ENCODE measurements at regions not wholly inside any gene's neighbourhood (a gene's known extent, or its start where the extent isn't known, plus 50 kb on each side); places are given as distances from the start of the nearest gene placed in this dataset.

- intact Hi-C loops (cut with DNase I; ENCODE audit: low total_unique reads), result no loop called here
- no peak for TF ChIP-seq POLR2A (IDR thresholded peaks at IDR 0.05)
- TF ChIP-seq, protein P1, sequence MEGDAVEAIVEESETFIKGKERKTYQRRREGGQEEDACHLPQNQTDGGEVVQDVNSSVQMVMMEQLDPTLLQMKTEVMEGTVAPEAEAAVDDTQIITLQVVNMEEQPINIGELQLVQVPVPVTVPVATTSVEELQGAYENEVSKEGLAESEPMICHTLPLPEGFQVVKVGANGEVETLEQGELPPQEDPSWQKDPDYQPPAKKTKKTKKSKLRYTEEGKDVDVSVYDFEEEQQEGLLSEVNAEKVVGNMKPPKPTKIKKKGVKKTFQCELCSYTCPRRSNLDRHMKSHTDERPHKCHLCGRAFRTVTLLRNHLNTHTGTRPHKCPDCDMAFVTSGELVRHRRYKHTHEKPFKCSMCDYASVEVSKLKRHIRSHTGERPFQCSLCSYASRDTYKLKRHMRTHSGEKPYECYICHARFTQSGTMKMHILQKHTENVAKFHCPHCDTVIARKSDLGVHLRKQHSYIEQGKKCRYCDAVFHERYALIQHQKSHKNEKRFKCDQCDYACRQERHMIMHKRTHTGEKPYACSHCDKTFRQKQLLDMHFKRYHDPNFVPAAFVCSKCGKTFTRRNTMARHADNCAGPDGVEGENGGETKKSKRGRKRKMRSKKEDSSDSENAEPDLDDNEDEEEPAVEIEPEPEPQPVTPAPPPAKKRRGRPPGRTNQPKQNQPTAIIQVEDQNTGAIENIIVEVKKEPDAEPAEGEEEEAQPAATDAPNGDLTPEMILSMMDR (IDR thresholded peaks at IDR 0.05), result no peak
These were observed 288.0 kb upstream of the ANKRD30A start for GRCh38 chr10:36837416-36837815.

DNA sequence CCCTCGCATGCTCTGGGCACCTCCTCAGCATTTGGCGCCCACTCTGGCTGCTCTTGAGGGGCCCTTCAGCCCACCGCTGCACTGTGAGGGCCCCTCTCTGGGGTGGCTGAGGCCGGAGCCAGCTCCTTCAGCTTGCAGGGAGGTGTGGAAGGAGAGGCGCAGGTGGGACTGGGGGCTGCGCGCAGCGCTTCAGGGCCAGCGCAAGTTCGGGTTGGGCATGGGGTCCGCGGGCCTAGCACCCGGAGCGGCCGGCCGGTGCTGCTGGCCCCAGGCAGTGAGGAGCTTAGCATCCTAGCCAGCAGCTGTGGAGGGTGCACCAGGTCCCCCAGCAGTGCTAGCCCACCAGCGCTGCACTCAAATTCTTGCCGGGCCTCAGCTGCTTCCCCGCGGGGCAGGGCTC is 305.6 kb upstream of the ANKRD30A start:
- no peak for TF ChIP-seq POLR2A (IDR thresholded peaks at IDR 0.05)
- TF ChIP-seq, protein P1 (IDR thresholded peaks at IDR 0.05), result no peak
- WGBS, 2 donors, result 93 to 94% methylated on average over 18 to 20 of the region's 20 CpGs
- intact Hi-C loops (cut with DNase I; ENCODE audit: low total_unique reads), result no loop called here
- DNase-seq (ENCODE audit: low spot score in 2 of 2), result no peak
- no peak overlapping the region for H3K4me3 ChIP-seq (ENCODE audit: low read depth, poor library complexity, severe bottlenecking)

More at GRCh38 chr10:36837416-36837815, 288.0 kb upstream of the ANKRD30A start:
- H3K4me3 ChIP-seq (ENCODE audit: low read depth, poor library complexity, severe bottlenecking), result no peak overlapping the region
- DNase-seq (ENCODE audit: low spot score in 2 of 2), result no peak

DNA sequence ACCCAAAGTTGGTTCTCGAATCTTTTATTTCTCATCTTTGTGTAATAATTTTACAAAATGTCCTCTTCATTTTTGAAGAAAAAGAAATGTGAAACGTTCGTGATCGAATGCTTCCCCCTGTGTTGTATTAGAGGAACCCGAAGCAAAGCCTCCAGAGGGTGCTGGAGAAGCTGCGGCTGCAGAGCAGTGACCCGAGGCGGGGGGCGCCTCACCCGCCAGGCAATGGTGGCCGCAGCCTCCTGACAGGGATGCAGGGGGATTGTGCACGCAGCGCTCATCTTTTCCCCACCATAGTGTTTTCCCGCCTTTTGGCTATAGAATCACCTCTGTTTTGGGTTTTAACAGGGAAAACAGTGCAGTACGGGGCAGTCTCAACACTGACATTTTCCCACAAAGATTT is 307.5 kb upstream of the ANKRD30A start:
- WGBS, 2 donors, result 91% methylated on average over 15 of the region's 15 CpGs
- no peak for DNase-seq (ENCODE audit: low spot score in 2 of 2)
- no peak overlapping the region for H3K4me3 ChIP-seq (ENCODE audit: low read depth, poor library complexity, severe bottlenecking)
- intact Hi-C loops (cut with DNase I; ENCODE audit: low total_unique reads), result no loop called here
- TF ChIP-seq POLR2A (IDR thresholded peaks at IDR 0.05), result no peak
- TF ChIP-seq, protein P1 (IDR thresholded peaks at IDR 0.05), result no peak

DNA sequence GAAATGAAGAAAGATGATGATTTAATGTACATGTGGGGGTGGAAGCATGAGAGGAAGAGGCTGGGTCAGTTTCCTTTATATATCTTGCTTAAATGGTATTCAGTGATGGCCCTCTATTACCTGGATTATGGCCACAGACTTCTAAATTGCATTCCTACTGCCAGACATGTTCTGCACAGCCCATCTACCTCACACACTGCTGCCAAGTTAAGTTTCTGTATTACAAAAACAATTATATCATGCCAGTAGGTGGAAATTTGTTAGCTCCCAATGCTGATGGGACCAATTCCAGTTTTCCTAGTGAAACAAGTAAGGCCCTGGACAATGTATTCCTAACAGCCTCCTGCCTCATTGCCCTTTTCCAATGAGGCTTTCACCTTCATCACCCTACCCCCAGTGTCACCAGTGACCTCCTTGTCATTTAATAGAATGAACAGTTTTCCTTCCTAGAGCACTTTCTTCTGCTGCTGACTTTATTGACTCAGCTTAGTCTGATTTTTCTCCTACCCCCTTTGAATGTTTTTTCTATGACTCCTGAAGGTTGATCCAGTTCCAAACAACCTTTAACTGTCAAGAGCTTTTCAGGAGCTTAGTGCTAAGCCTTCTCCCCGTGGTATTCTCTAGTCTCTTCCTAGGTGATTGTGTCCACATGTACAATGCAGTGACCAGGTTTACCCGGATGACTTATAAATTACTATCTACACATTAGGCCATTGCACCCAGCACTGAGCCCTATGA is 316.6 kb upstream of the ANKRD30A start:
- no peak overlapping the region for H3K4me3 ChIP-seq (ENCODE audit: low read depth, poor library complexity, severe bottlenecking)
- WGBS, 2 donors, result 72 to 78% methylated on average over 2 of the region's 2 CpGs
- no peak for DNase-seq (ENCODE audit: low spot score in 2 of 2)
- intact Hi-C loops (cut with DNase I; ENCODE audit: low total_unique reads), result no loop called here
- TF ChIP-seq, protein P1 (IDR thresholded peaks at IDR 0.05), result no peak
- TF ChIP-seq POLR2A (IDR thresholded peaks at IDR 0.05), result no peak

DNA sequence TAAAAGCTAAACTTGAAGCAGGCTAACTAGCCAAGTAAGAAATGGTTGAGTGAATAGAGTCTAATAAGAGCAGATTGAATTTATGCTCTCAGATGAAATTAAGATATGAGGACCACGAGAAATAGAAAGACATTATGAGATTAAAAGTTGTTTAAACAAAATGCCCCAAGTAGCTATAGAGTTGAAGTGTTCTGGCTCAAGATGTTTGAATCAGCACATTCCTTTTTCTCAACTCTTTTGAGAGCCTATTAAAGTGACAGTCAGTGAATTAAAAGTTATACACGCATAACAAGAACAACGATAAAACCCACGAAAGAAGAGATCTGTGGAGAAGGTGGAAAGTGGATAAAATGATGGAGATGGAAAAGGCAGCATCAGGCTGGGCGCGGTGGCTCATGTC is 322.2 kb upstream of the ANKRD30A start:
- TF ChIP-seq POLR2A (IDR thresholded peaks at IDR 0.05), result no peak
- TF ChIP-seq, protein P1 (IDR thresholded peaks at IDR 0.05), result no peak
- H3K4me3 ChIP-seq (ENCODE audit: low read depth, poor library complexity, severe bottlenecking), result no peak overlapping the region
- no peak for DNase-seq (ENCODE audit: low spot score in 2 of 2)
- intact Hi-C loops (cut with DNase I; ENCODE audit: low total_unique reads), result no loop called here
- WGBS, 2 donors, result 74 to 76% methylated on average over 6 of the region's 6 CpGs

Data from lower leg skin (tissue), 4 donors.